ENCODE measurements at regions not wholly inside any gene's neighbourhood (a gene's known extent, or its start where the extent isn't known, plus 50 kb on each side); places are given as distances from the start of the nearest gene placed in this dataset.

- TF ChIP-seq, protein P1, sequence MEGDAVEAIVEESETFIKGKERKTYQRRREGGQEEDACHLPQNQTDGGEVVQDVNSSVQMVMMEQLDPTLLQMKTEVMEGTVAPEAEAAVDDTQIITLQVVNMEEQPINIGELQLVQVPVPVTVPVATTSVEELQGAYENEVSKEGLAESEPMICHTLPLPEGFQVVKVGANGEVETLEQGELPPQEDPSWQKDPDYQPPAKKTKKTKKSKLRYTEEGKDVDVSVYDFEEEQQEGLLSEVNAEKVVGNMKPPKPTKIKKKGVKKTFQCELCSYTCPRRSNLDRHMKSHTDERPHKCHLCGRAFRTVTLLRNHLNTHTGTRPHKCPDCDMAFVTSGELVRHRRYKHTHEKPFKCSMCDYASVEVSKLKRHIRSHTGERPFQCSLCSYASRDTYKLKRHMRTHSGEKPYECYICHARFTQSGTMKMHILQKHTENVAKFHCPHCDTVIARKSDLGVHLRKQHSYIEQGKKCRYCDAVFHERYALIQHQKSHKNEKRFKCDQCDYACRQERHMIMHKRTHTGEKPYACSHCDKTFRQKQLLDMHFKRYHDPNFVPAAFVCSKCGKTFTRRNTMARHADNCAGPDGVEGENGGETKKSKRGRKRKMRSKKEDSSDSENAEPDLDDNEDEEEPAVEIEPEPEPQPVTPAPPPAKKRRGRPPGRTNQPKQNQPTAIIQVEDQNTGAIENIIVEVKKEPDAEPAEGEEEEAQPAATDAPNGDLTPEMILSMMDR (IDR thresholded peaks at IDR 0.05; ENCODE audit: borderline replicate concordance, extremely low read depth, low read length, poor library complexity, severe bottlenecking), result no peak
- TF ChIP-seq EZH2 (IDR thresholded peaks at IDR 0.05; ENCODE audit: borderline replicate concordance, low read depth, low read length, severe bottlenecking), result no peak
Observed at GRCh38 chr2:168343586-168343985, 96.2 kb upstream of the STK39 start.
